ENCODE measurements at regions not wholly inside any gene's neighbourhood (a gene's known extent, or its start where the extent isn't known, plus 50 kb on each side); places are given as distances from the start of the nearest gene placed in this dataset.

GRCh38 chr21:32093646-32094462 lies 185.0 kb downstream of the MIS18A start:
- TF ChIP-seq TAF1 (IDR thresholded peaks at IDR 0.05; ENCODE audit: borderline replicate concordance, insufficient read depth, low read length) (no peak), SIN3A (IDR thresholded peaks at IDR 0.05; ENCODE audit: borderline replicate concordance, insufficient read depth, low read length) (no peak), REST (IDR thresholded peaks at IDR 0.05; ENCODE audit: insufficient read depth in 1 of 2, low read depth in 2 of 2, low read length in 2 of 2) (no peak), FOXP2 (optimal IDR thresholded peaks at IDR 0.05; ENCODE audit: borderline replicate concordance, extremely low read depth, extremely low read length, insufficient read depth) (no peak), POLR2AphosphoS5 (IDR thresholded peaks at IDR 0.05; ENCODE audit: low read depth, low read length) (no peak)

GRCh38 chr21:32090956-32091355 lies 187.9 kb downstream of the MIS18A start:
- TF ChIP-seq POLR2AphosphoS5 (IDR thresholded peaks at IDR 0.05; ENCODE audit: low read depth, low read length) (no peak), FOXP2 (optimal IDR thresholded peaks at IDR 0.05; ENCODE audit: borderline replicate concordance, extremely low read depth, extremely low read length, insufficient read depth) (no peak), SIN3A (IDR thresholded peaks at IDR 0.05; ENCODE audit: borderline replicate concordance, insufficient read depth, low read length) (no peak), REST (IDR thresholded peaks at IDR 0.05; ENCODE audit: insufficient read depth in 1 of 2, low read depth in 2 of 2, low read length in 2 of 2) (no peak), TAF1 (IDR thresholded peaks at IDR 0.05; ENCODE audit: borderline replicate concordance, insufficient read depth, low read length) (no peak)

GRCh38 chr21:32089766-32090165 lies 189.1 kb downstream of the MIS18A start:
- TF ChIP-seq SIN3A (IDR thresholded peaks at IDR 0.05; ENCODE audit: borderline replicate concordance, insufficient read depth, low read length) (no peak), TAF1 (IDR thresholded peaks at IDR 0.05; ENCODE audit: borderline replicate concordance, insufficient read depth, low read length) (no peak), POLR2AphosphoS5 (IDR thresholded peaks at IDR 0.05; ENCODE audit: low read depth, low read length) (no peak), FOXP2 (optimal IDR thresholded peaks at IDR 0.05; ENCODE audit: borderline replicate concordance, extremely low read depth, extremely low read length, insufficient read depth) (no peak), REST (IDR thresholded peaks at IDR 0.05; ENCODE audit: insufficient read depth in 1 of 2, low read depth in 2 of 2, low read length in 2 of 2) (no peak)

- TF ChIP-seq TAF1 (IDR thresholded peaks at IDR 0.05; ENCODE audit: borderline replicate concordance, insufficient read depth, low read length): no peak
- no peak for TF ChIP-seq FOXP2 (optimal IDR thresholded peaks at IDR 0.05; ENCODE audit: borderline replicate concordance, extremely low read depth, extremely low read length, insufficient read depth)
- TF ChIP-seq REST (IDR thresholded peaks at IDR 0.05; ENCODE audit: insufficient read depth in 1 of 2, low read depth in 2 of 2, low read length in 2 of 2): no peak
- TF ChIP-seq SIN3A (IDR thresholded peaks at IDR 0.05; ENCODE audit: borderline replicate concordance, insufficient read depth, low read length): no peak
- no peak for TF ChIP-seq POLR2AphosphoS5 (IDR thresholded peaks at IDR 0.05; ENCODE audit: low read depth, low read length)
Observed at GRCh38 chr21:32088471-32088870, 190.4 kb downstream of the MIS18A start.

Measured in PFSK-1 (cell line).